Calu3 (cell line): ENCODE measurements at regions not wholly inside any gene's neighbourhood (a gene's known extent, or its start where the extent isn't known, plus 50 kb on each side); places are given as distances from the start of the nearest gene placed in this dataset.

Source experiments
- BruUV-seq: library from RNA; stranded (reverse); fragments of 400-500 nt; replicated peaks from 2 replicates; lab custom pipeline; 2021; lab: Mats Ljungman, UMichigan
- CTCF ChIA-PET: fragments of 300-600 bp; sonication (Branson Sonifier 250); formaldehyde crosslinking; loops from one replicate; lab custom pipeline; 2022; ENCODE audit warnings: antibody characterized with exemption; lab: Charles Lee
- DNase-seq: peaks from one replicate; pipeline ENCODE4 v3.0.0; 2022
- H3K27ac Mint-ChIP-seq: one replicate; pipeline ENCODE4 v1.8.0; 2022; ENCODE audit warnings: mixed read lengths; ENCODE audit not compliant: unreplicated experiment
- H3K27me3 Mint-ChIP-seq: one replicate; pipeline ENCODE4 v1.8.0; 2022; ENCODE audit warnings: mixed read lengths; ENCODE audit not compliant: unreplicated experiment
- H3K36me3 Mint-ChIP-seq: one replicate; pipeline ENCODE4 v1.8.0; 2022; ENCODE audit warnings: mild to moderate bottlenecking, moderate library complexity, mixed read lengths; ENCODE audit not compliant: insufficient read depth, unreplicated experiment
- H3K4me1 Mint-ChIP-seq: one replicate; pipeline ENCODE4 v1.8.0; 2022; ENCODE audit warnings: mild to moderate bottlenecking, low read depth, mixed read lengths; ENCODE audit not compliant: unreplicated experiment
- H3K4me3 Mint-ChIP-seq: one replicate; pipeline ENCODE4 v1.8.0; 2022; ENCODE audit warnings: mild to moderate bottlenecking, low read depth, moderate library complexity, mixed read lengths; ENCODE audit not compliant: unreplicated experiment
- H3K9me3 Mint-ChIP-seq: one replicate; pipeline ENCODE4 v1.8.0; 2022; ENCODE audit warnings: low read depth, mixed read lengths; ENCODE audit not compliant: unreplicated experiment
- intact Hi-C: fragments of 100-400 bp; cut with micrococcal nuclease; formaldehyde crosslinking; loops from one replicate; pipeline ENCODE4 v1.10.0; 2022; ENCODE audit not compliant: unreplicated experiment
- TF ChIP-seq, protein P1 (sequence below): fragments of 200-600 bp; IDR thresholded peaks from one replicate; pipeline ENCODE4 v1.8.0; 2022; ENCODE audit warnings: antibody characterized with exemption; ENCODE audit not compliant: unreplicated experiment

DNA sequence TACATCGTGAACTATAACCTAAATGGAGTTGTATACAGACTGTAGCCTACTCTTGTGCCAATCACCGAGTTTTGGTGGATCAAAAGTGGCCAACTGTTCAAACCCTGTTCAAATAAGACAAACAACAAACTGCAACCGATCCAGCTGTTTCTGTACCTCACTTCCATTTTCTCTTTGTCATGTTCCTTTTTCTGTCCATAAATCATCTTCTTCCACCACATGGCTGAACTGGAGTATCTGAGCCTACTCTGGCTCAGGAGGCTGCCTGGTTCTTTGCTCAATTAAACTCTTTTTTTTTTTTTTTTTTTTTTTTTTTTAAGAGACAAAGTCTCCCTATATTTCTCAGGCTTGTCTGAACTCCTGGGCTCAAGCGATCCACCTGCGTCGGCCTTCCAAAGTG, 59.0 kb upstream of the NPVF start:
- H3K27me3 Mint-ChIP-seq, result peaks cover 74% of the 10 kb centered on the region
- H3K27ac Mint-ChIP-seq, result no peak overlapping the region
- BruUV-seq, result no TSS peak
- TF ChIP-seq, protein P1, sequence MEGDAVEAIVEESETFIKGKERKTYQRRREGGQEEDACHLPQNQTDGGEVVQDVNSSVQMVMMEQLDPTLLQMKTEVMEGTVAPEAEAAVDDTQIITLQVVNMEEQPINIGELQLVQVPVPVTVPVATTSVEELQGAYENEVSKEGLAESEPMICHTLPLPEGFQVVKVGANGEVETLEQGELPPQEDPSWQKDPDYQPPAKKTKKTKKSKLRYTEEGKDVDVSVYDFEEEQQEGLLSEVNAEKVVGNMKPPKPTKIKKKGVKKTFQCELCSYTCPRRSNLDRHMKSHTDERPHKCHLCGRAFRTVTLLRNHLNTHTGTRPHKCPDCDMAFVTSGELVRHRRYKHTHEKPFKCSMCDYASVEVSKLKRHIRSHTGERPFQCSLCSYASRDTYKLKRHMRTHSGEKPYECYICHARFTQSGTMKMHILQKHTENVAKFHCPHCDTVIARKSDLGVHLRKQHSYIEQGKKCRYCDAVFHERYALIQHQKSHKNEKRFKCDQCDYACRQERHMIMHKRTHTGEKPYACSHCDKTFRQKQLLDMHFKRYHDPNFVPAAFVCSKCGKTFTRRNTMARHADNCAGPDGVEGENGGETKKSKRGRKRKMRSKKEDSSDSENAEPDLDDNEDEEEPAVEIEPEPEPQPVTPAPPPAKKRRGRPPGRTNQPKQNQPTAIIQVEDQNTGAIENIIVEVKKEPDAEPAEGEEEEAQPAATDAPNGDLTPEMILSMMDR, result no peak
- H3K9me3 Mint-ChIP-seq, result no peaks in the 10 kb centered on the region
- DNase-seq, result no peak
- no peaks in the 10 kb centered on the region for H3K4me1 Mint-ChIP-seq
- intact Hi-C loops, result no loop called here
- CTCF ChIA-PET, result interaction anchor here (0.7 kb wide), 1 partner anchor 25 kb away, joined by 4 read pairs; no protein-coding TSS in a partner anchor
- H3K36me3 Mint-ChIP-seq, result no peaks in the 10 kb centered on the region
- no peak overlapping the region for H3K4me3 Mint-ChIP-seq

DNA sequence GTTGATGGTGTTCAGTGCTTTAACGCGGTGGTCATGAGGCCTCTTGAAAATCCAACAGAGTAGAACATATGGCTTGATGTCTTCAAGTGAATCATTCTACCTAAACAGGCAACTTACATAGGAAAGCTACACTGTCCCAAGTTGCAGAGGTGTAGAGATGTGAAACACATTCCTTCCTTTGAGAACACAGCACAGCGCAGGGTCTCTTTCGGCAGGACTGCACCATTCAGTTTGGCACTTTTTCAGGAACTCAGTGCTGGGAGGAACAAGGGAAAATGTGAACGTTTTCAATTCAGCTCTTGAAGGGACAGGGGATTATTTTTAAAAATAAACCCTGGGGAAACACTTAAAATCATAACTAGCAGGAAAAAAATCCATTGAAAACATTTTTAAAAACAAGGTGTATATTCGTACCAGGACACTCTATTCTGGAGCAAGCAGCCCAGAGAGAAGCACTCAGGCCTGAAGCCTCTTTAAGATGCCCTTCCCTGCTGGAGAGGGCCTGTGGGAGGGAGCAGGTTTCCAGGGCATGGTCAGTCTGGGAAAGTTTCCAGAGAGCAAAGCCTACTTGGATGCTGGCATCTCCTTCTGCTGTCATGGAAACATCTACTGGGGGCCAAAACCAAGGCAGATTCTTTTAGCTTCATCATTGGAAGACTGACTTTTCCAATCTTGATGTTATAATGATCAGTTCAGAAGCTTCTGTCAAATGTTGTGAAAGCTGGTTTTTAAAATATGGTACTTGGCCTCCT, 60.4 kb upstream of the NPVF start:
- Mint-ChIP-seq H3K27me3 (peaks cover 64% of the 10 kb centered on the region), H3K4me3 (no peak overlapping the region), H3K27ac (no peak overlapping the region), H3K4me1 (no peaks in the 10 kb centered on the region), H3K9me3 (no peaks in the 10 kb centered on the region), H3K36me3 (no peaks in the 10 kb centered on the region)
- intact Hi-C loops, result no loop called here
- TF ChIP-seq, protein P1, result no peak
- CTCF ChIA-PET, result no interaction called here
- no peak for DNase-seq
- no TSS peak for BruUV-seq

DNA sequence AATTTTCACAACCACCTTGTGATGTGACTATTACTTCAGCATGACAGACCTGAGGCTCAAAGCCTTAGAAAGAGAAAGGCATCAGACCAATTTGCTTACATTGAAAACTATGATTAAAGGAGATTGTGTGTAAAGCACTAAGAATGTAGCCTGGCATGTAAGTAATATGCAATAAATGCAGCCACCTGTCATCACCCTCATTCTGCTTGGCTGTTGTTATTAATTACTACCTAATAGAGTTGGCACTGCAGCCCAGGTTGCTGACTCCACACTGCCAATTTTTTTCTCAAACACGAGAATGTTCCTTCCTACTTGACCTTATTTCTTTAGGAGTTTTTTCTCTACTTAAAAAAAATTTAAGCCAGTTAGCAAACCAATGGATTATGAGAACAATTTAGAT, 61.2 kb upstream of the NPVF start:
- no peaks in the 10 kb centered on the region for H3K4me1 Mint-ChIP-seq
- CTCF ChIA-PET, result no interaction called here
- no peak for DNase-seq
- intact Hi-C loops, result no loop called here
- H3K27ac Mint-ChIP-seq, result no peak overlapping the region
- BruUV-seq, result no TSS peak
- H3K27me3 Mint-ChIP-seq, result peaks cover 56% of the 10 kb centered on the region
- TF ChIP-seq, protein P1, result no peak
- H3K4me3 Mint-ChIP-seq, result no peak overlapping the region
- H3K9me3 Mint-ChIP-seq, result no peaks in the 10 kb centered on the region
- H3K36me3 Mint-ChIP-seq, result no peaks in the 10 kb centered on the region

DNA sequence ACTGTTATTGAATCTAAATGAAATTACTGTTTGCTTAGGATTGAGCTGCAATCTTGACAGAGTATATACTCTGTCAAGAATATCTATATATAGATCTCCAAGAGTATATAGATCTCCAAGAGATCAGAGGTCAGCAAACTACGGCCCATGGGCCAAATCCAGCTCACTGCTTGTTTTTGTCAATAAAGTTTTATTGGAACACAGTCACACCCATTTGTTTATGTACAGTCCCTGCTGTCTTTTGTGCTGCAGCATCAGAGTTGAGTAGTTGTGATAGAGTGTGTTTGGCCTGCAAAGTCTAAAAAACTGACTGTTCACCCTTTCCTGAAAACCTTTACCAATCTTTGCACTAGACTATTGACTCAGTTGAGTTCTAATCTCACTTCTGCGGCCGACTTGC, 66.3 kb upstream of the NPVF start:
- Mint-ChIP-seq H3K27me3 (peaks cover 44% of the 10 kb centered on the region), H3K36me3 (no peaks in the 10 kb centered on the region), H3K4me3 (no peak overlapping the region), H3K4me1 (no peaks in the 10 kb centered on the region), H3K9me3 (no peaks in the 10 kb centered on the region), H3K27ac (no peak overlapping the region)
- no TSS peak for BruUV-seq
- CTCF ChIA-PET, result no interaction called here
- TF ChIP-seq, protein P1, result no peak
- DNase-seq, result no peak
- intact Hi-C loops, result no loop called here
